GM18519 (cell line): ENCODE measurements at regions not wholly inside any gene's neighbourhood (a gene's known extent, or its start where the extent isn't known, plus 50 kb on each side); places are given as distances from the start of the nearest gene placed in this dataset.

ENCODE experiments used
- ATAC-seq: cut with Tn5 transposase; IDR thresholded peaks from one replicate; pipeline ENCODE4 v1.9.1; 2021; ENCODE audit warnings: mild to moderate bottlenecking, moderate library complexity; ENCODE audit not compliant: unreplicated experiment, low FRiP score

DNA sequence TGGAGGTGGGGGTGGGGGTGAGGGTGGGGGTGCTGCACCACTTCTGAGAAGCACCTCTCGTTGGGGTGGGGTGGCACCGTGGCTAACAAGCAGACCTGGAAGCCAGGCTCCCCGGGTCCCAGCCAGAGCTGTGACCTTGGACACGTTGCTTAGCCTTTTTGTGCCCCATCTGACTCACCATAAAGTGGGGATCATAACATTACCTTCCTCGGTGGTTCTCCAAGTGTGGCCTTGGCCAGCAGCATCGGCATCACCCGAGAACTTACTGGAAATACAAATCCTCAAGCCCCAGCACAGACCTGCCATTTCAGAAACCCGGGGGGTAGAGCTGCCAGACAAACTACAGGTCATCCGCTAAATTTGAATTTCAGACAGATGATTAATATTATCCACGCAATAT, 58.7 kb upstream of the SLC66A3 start:
- ATAC-seq = no peak

DNA sequence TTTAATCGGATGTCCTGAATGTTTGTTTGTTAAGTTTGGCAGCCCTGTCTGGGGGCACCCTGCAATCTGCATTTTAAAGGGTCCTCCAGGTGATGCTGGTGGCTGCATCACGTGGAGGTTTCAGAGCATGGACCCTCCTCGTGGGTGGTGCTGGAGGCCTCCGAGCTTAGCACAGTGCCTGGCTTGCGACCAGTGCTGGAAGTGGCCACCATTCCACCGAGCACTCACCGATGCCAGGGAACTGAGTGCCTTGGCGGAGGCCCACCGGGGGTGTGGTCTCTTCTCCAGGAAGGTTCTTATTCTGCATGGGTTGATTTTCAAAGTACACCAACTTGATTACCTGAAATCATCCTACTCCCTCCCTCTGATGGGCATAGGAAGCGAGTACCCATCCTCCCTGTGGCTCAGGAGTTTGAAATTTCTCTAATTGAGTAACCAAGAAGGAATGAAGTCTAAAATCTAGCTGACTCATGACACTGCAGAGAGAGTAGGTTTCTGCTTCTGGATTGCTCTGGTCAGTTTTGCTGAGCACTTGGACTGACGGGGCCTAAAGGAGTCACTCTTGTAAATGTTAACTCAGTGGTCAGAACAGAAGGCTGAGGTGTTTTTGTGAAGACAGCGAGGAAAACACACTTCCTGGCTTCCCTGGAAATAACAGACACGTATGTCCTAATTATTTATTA, 58.1 kb upstream of the SLC66A3 start:
- no peak for ATAC-seq

DNA sequence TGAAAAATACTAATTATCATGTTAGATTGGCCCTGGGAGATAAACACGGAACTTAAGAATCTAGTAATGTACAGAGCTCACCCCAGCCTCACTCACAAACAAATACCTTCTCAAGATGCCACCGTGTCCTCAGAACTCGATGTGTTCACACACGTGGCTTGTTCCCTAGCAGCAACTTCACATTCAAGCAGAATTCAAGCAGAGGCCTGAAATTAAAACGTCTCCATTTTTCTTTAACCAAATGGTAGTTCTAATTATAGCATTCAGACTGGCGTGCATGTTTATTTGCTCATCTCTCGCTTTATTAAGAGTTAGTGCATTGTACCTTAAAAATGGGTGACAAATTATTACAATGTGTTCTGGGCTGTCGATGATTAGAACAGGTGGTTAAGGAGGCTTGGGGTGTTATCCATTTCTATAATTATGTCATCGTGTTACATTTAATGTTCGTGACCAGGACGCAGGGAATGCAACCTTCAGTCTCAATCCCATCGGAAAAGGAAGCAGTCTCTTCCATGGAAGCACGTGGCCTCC, 57.3 kb upstream of the SLC66A3 start:
- no peak for ATAC-seq

DNA sequence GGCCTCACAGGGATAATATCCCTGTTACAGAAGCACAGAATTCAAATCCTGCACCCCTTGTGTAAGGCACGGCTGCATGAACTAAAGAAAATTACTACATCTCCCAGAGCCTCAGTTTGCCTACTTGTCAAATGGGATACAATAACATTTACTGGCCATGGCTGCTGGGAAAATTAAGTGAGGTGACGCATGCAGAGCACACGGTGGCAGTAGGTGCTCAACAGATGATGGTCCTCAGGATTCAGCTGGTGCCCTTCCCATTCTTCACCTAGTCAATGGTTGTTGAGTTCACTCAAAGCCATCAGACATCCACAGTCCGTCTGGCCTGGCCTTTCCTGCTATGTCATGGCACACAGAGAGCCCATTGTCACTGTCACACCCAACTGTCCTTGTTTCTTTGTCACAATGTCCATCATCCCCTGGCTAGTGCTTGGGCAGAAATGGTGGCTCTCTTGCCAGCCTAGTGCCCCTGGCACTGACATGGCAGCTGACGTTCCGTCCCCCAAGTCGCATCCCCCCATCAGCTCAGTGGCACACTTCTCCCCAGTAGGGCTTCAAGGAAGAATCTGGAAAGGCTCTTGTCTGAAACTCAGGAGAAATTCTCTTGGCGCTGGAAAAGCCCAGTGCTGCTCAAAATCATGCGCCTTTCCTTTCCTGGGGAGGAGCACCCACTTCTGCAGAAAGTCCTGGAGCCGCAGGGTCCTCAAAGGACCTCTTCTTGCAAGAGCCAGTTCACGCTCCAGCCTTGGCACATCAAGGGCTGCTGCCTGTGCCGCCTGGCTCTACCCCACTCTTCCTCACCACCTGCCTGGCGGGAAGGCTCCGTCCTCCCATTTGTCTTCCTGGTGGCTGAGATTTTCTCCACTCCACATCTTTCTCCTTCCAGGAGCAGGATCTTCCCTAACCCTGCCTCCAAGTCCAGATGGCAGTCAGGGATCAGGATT, 55.9 kb upstream of the SLC66A3 start:
- no peak for ATAC-seq

DNA sequence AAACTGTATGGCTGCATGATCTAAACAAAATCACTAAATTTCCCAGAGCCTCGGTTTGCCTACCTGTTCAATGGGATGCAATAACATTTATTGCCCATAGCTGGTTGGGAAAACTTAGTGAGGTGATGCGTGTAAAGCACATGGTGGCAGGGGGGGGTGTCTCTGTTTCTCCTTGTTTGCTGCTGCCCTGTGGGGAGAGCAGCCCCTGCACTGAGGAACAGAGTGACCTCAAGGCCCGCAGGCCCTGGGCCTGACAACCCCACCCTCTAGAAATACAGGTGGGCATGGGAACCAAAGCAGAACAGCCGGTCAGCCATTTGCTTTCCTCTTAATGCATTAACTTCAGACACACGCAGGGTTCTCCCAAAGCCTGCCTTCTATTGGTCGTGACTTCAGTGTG, 55.1 kb upstream of the SLC66A3 start:
- no peak for ATAC-seq

DNA sequence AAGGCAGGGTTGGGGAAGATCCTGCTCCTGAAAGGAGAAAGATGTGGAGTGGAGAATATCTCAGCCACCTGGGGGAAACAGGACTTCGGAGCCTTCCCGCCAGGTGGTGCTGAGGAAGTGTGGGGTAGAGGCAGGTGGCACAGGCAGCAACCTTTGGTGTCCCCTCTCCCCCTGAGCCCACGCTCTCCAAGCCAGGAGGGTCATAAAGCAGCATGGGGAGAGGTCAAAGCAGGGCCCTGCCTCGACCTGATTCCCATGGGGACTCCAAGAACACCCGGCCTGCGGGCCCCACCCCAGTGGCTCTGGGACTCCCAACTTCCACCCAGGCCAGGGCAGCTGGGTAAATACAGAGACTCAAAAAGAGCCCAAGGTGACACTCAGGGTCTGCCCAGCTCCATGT, 54.3 kb upstream of the SLC66A3 start:
- no peak for ATAC-seq

DNA sequence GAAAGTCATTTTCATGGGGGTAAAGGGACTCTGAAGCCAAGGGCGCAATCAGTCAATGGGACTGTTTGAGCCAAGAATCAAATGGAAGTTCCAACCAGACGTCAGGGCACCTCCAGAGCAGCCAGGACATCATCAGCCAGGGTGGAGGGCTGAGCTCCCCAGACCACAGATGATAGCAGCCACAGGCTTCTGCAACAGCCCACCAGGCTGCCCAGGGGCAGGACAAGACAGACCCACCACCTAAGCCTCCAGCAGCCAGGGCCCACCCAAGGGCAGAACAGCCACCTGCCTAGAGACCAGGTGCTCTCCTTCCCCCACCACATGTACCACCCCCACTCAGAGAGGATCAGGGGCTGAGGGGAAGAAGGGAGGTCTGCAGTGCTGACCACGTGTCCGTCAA, 53.8 kb upstream of the SLC66A3 start:
- no peak for ATAC-seq

DNA sequence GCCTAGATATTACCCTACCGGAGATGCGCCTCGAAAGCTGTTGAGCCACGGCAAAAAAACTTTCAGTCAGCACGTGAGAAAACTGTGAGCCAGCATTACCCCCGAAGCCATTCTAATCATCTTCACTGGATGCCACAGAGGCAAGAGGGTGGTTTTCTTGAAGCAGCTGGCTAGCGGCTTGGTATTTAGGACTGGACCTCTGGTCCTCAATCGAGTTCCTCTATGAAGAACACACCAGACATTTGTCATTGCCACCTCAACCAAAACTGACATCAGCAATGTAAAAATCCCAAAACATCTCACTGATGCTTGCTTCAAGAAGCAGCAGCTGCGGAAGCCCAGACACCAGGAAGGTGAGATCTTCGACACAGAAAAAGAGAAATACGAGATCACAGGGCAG, 52.8 kb upstream of the SLC66A3 start:
- ATAC-seq = no peak

DNA sequence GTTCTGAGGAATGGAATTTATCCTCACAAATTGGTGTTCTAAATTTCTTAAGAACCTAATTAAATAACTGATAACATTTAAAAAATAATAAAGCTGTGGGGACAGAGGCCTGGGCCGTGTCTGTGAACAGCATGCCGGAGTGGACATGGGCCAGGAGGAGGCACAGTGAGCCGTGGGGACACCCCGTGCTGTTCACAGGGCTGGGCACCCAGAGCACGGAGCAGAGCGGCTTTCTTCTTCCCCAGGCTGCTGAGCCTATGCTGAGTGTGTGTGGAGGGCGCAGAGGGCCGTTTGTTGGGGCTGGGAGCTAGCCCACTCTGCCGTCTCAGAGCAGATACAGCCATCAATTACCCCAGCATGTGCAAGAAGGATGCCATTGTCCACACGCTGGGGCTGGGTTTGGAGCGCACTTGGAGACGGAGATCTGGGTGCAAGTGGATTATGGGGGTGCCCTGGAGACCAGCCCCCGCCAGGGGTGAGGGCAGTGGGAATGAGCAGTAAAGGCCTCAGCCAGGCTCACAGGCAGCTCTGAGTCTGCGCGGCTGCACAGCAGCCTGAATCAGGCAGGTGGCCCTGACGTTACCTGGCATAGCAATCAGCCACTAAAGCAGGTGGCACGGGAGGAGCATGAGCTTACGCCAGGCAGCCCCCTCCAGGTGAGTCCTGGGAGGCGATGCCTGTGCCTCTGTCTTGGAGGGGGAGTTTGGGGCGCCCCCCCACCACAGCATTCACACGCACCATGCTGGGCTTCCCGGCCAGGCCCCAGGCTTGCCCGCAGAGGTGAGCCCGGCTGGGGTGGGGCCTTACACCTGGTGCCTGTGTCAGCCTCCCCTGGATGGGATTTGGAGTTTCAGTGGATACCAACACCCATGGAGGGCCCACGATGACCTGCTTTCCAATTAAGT, 52.1 kb upstream of the SLC66A3 start:
- no peak for ATAC-seq

DNA sequence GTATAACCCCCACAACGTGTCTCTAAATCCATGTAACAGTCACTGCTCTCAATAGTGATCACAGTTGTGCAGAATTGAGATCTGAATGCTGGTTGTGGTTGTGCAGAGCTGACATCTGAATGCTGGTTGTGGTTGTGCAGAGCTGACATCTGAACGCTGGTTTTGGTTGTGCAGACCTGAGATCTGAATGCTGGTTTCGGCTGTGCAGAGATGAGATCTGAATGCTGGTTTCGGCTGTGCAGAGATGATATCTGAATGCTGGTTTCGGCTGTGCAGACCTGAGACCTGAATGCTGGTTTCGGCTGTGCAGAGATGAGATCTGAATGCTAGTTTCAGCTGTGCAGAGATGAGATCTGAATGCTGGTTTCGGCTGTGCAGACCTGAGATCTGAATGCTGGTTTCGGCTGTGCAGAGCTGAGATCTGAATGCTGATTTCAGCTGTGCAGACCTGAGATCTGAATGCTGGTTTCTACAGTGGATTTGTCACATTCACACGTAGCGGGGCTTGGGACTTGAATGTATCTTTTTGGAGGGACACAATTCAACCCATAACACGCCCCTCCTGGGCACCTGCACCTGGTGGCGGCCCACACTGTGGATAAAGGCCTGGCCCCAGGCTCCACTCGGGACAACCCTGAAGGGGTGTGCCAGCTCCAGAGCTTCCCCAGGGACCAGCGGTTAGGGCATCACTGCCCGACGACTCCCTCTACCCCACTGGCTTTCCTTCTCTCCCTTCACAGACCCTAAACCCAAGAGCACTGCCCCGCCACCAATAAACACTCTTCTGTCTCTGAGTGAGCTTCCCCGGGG, 51.1 kb upstream of the SLC66A3 start:
- ATAC-seq = peak; percentile 56

DNA sequence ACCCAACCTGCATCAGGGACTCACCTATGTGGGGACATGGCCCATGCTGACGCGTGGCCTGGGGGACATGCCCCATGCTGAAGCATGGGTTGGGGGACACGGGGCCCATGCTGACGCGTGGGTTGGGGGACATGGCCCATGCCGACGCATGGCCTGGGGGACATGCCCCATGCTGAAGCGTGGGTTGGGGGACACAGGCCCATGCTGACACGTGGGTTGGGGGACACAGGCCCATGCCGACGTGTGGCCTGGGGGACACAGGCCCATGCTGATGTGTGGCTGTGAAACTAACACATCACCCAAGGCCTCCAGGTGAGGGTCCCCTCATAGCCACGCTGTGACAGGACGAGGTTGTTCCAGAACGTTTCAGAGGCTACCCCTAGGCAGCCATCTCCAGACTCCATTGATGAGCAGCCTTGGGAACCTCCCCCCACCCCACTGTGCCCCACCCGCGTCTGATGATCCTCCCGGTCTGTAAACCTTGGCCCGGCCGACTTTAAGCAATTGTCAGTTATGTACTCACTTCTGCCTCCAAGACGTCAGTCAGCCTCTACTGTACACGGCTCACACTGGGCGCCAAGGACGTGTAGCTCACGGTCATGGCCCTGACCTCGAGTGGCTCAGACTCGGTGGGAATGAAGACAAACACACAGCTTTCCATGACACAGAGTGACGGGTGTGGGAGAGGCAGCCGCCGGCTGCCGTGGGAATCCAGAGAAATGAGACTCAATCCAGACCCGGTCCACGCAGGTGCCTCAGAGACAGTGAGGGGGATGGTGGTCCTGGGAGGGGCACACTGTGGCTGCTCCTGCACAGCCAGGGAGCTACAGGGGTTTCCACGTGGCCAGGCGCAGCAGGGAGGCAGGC, 50.2 kb upstream of the SLC66A3 start:
- no peak for ATAC-seq
